Hematopoietic multipotent progenitor cell treated with erythropoietin and hydrocortisone succinate and interleukin-3 and kit ligand, for 8 days (in vitro differentiated cells): ENCODE measurements at regions not wholly inside any gene's neighbourhood (a gene's known extent, or its start where the extent isn't known, plus 50 kb on each side); places are given as distances from the start of the nearest gene placed in this dataset.
A peak's percentile ranks its signal among the peaks of the same experiment; 100 is the strongest.
"Not testable (repeated sequence)": the region's sequence is repeated elsewhere in the genome, so short reads cannot be mapped to it uniquely, and the experiment has no call there.

ENCODE experiments used
- DNase-seq: peaks from one replicate; pipeline ENCODE4 v3.0.0-alpha.2; 2015

DNA sequence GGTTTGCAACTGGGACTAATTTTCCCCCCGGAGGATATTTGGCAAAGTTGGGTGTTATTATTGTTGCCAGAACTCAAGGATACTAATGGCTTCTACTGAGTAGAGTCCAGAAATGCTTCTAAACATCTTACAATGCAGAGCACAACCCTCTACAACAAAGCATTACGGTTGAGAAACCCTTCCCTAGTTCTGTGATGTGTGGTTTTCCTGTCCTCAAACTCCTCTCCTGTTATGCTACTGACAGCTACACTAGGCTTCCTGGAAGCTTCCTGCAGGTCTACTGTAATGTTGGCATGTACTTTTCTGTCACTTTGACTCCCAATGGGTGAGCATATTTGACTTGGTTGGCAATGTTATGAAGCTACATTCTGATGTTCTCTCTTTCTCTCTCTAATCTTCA is 1656.9 kb downstream of the MRPL39 start:
- DNase-seq = no peak

DNA sequence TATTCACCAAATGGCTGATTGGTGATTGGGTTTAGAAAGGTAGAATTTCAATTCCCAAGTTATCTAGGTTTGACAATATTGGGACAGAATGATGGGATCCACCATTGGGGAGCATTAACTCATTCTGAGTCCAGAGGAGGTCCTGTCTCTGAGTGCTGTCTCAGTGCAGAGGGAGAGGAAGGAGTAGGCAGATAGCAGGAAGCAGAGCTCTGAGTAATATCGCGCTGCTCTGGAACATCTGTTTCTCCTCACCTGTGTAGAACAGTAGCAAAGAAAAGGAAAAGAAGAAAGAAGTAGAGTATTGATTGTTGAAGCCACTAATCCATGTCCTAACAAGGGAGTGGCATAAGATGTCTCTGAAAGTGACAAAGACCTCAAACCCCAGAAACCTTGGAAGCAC is 1657.8 kb downstream of the MRPL39 start:
- DNase-seq = no peak

DNA sequence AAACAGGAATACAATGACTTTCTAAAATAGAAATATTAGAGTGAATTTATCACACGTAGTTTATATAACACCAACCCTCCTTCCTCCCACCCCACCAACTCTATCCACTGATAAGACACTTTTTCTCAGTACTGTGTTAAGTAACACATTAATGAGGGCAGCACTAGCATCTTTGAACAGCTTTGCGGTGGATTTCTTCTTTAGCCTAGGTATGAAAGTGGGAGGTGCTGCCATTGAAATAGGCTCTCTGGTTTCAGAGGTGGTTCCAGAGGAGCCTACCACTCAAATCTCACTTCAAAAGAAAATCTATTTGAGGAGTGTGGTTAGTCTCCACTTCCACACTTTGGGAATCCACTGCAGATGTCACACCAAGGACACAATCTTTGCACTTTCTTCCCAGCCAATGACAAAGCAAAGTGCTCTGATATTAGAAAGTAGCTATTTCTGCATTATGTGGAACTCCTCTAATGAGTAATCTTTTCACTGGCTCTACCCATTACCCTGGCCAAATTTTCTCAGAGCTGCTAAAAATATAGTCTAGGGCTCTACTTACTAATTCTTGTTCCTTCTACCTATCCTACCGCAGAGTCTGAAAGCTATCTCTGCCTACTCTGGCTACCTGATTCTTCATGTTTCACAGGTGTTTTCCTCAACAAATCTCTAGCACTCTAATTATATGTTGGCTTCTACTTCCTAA is 1667.8 kb downstream of the MRPL39 start:
- no peak for DNase-seq

DNA sequence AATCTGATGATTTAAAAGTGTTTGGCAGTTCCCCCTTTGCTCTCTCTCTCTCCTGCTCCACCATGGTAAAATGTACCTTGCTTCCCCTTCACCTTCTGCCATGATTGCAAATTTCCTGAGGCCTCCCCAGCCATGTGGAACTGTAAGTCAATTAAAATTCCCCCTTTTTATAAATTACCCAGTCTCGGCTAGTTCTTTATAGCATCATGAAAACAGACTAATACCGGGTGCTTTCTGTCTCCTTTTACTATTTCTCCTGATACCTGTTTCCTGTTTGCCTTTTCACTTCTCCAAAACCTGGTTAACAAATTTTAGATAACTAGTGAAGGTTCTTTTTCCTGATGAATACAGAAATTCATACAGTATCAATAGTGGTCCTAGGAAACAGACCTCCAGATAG is 1670.3 kb downstream of the MRPL39 start:
- DNase-seq = no peak

DNA sequence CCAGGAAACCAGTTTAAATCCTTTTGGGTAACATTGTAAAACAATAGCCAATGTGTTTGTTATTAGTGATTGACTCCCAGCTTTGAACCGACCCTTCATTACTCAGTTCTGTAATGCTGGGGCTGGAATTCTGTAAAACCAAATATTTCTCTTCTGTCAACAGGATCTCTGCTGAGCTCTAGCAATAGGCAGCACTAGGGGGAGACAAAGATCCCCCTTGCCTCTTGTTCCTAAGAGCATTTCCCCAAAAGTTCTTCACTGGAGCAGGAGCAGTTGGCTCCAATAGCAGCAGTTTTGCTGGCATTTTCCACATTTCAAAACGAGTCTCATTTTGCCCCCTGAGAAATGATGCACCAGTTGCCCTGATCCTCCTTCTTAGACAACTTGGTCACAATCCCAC is 1671.1 kb downstream of the MRPL39 start:
- peak; percentile 7 for DNase-seq

GRCh38 chr21:23930565-23930964 is 1676.7 kb downstream of the MRPL39 start:
- no peak for DNase-seq

- not testable (repeated sequence) for DNase-seq
Measured at GRCh38 chr21:23926430-23926829, 1680.9 kb downstream of the MRPL39 start.

- DNase-seq = peak; percentile 1
Measured at GRCh38 chr21:23921670-23922418, 1685.4 kb downstream of the MRPL39 start.

- no peak for DNase-seq
Measured at GRCh38 chr21:23900727-23901126, 1706.6 kb downstream of the MRPL39 start.

DNA sequence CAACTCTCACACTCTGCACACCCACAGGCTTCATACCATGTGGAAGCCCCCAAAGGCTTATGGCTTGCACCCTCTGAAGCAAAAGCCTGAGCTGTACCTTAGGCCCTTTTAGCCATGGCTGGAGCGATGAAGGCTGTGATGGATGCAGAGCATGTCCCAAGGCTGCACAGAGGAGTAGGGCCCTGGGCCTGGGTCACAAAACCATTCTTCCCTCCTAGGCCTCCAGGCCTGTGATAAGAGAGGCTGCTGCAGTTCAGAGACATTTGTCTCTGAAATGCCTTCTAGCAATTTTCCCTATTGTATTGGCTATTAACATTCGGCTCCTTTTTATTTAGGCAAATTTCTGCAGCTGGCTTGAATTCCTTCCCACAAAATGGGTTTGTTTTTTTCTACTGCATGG is 1707.7 kb downstream of the MRPL39 start:
- no peak for DNase-seq

DNA sequence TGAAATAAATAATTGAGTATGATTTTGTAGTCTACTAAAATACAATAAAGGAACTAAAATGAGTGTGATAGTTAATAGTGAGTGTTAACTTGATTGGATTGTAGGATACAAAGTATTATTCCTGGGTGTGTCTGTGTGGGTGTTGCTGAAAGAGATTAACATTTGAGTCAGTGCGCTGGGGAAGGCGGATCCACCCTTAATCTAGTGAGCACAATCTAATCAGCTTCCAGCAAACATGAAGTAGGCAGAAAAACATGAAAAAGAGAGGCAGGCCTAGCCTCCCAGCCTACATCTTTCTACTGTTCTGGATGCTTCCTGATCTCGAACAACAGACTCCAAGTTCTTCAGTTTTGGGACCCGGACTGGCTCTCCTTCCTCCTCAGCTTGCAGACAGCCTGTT is 1716.6 kb downstream of the MRPL39 start:
- peak; percentile 82 for DNase-seq

- DNase-seq = peak; percentile 12
Measured at GRCh38 chr21:23887725-23888306, 1719.5 kb downstream of the MRPL39 start.

GRCh38 chr21:23886828-23887724 is 1720.2 kb downstream of the MRPL39 start:
- DNase-seq = no peak

GRCh38 chr21:23881783-23882182 is 1725.5 kb downstream of the MRPL39 start:
- DNase-seq = no peak

DNA sequence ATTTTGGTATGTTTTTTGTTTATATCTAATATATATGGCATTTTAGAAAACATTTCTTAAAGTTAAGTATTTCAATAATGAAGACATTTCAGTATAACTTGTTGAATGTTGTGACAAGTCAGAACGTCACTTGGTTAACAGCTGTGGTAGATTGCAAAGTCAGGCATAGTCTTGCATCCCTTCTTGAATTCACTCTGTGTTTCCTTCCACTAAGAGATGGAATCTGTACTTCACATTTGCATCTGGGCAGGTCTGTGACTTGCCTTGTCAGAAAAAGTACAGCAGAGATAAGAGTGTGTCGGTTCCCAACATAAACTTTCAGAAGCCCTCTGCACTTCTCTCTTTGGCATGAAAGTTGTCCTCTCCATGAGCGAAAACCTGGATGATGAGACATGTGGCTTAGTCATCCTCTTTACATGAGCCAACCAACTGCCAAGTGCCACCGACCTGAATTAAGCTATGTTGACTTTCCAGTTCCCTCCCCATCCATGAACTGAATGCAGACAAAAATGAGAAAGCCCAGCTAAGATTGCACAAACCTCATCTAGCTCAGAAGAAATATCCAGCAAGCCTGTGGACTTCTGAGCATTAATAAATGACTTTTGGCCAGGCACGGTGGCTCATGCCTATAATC is 1730.2 kb downstream of the MRPL39 start:
- DNase-seq = no peak

- no peak for DNase-seq
Measured at GRCh38 chr21:23874271-23874670, 1733.0 kb downstream of the MRPL39 start.

GRCh38 chr21:23861911-23862504 is 1745.3 kb downstream of the MRPL39 start:
- no peak for DNase-seq

DNA sequence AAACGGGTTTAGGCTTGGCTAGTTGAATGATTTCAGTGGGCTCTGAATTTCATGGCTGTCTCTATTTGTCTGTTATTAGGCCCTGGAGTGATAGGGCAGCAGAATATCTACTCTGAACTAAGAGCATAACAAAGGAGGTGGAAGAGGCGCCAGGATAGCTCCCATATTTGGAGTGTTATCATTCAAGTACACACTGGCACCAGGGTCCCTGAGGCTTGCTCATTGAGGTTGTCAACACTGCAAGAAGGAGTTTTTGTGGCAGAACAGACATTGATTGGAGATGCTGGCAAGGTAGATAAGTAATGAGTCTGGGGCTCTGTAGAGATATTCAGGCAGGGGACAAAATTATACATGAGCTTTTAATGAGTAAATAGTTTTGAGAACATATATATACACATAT is 1748.4 kb downstream of the MRPL39 start:
- peak; percentile 27 for DNase-seq

DNA sequence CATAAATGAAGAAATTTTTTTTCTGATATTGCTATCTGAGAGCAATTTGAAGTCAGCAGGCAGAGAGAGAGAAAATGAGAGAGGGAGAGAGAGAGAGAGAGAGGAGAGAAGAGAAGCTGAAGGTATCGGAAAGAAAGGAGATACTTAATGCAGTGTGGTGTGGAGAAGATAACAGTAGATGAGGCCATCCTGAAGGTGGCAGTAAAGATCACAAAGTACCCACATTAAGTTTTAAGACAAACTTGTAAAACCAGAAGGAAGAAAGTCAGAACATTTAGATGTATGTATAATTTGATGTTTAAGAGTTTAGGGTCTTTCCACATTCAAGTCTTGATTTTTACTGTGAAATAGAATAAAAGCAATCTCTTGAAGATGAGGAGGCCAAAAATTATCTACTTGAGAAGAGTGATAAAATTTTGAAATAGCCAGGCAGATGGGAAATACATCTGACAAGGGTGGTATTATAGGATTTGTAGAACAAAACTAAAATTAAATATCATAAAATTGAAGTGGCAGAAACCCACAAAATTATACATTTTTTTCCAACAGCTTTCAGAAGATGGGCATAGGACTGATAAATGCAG is 1753.4 kb downstream of the MRPL39 start:
- DNase-seq = peak; percentile 54

DNA sequence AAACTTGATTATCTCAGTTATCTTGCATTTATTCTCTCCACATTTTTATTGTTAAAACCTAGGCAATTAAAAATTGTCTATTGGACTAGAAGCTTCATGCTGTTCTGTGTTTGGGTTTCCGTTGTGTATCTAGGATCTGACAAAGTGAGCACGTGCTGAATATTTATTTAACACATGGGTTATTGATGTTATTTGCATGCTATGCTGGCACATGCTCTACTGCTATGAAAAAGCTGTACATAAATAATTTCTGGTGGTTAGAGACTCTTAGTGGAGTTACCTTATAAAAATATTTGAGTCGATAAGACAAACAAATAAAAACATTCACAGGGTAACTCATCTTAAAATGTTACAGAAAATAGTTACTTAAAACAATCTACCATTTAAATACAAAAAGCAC is 1769.7 kb downstream of the MRPL39 start:
- DNase-seq = no peak

GRCh38 chr21:23822760-23823159 is 1784.5 kb downstream of the MRPL39 start:
- no peak for DNase-seq

DNA sequence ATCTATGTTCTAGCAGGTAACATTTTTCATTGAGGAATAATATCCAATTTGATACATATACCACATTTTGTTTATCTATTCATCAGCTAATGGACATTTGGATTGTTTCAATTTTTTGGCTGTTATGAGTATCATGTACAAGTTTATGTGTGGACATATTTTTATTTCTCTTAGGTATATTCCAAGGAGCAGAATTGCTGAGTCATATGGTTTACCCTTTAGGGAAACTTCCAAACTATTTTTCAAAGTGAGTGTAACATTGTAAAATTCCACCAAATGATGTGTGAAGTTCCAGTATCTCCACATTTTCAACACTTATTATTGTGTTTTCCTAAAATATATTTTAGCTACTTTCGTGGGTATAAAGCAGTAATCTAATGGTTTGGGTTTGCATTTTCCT is 1789.9 kb downstream of the MRPL39 start:
- no peak for DNase-seq
